Spleen (tissue), 11 donors: ENCODE measurements at regions not wholly inside any gene's neighbourhood (a gene's known extent, or its start where the extent isn't known, plus 50 kb on each side); places are given as distances from the start of the nearest gene placed in this dataset.

Source experiments
- DNase-seq: peaks from one replicate; pipeline ENCODE4 v3.0.0-alpha.2; 2020
- H3K27ac ChIP-seq, 8 donors: fragments of 200-600 bp; sonication (generic) in 7 of 8; 1 replicate in 4 of 8; 2 replicates in 4 of 8; pipeline versions ENCODE4 v1.5.0 to v1.8.0; 2016 to 2021; ENCODE audit warnings: inconsistent platforms in 4 of 8, mild to moderate bottlenecking in 4 of 8, moderate library complexity in 1 of 8
- H3K27me3 ChIP-seq, 7 donors: fragments of 200-600 bp; sonication (generic) in 6 of 7; replicated peaks in 1 of 7; 1 replicate in 4 of 7; 2 replicates in 3 of 7; pipeline versions ENCODE4 v1.5.0 to v1.8.0; 2016 to 2021; ENCODE audit warnings: inconsistent platforms in 3 of 7, mild to moderate bottlenecking in 1 of 7
- H3K36me3 ChIP-seq, 6 donors: fragments of 200-600 bp; sonication (generic) in 5 of 6; 1 replicate in 4 of 6; 2 replicates in 2 of 6; pipeline versions ENCODE4 v1.5.0 to v1.8.0; 2016 to 2021; ENCODE audit warnings: inconsistent platforms in 2 of 6
- H3K4me1 ChIP-seq, 6 donors: fragments of 200-600 bp; sonication (generic) in 5 of 6; 1 replicate in 3 of 6; 2 replicates in 3 of 6; pipeline versions ENCODE4 v1.5.0 to v1.8.0; 2016 to 2021; ENCODE audit warnings: inconsistent platforms in 3 of 6
- H3K4me3 ChIP-seq, 8 donors: fragments of 200-600 bp; sonication (generic) in 7 of 8; 1 replicate in 4 of 8; 2 replicates in 4 of 8; pipeline versions ENCODE4 v1.5.0 to v1.8.0; 2016 to 2021; ENCODE audit warnings: inconsistent platforms in 4 of 8, mild to moderate bottlenecking in 4 of 8, moderate library complexity in 2 of 8
- H3K9me3 ChIP-seq, 8 donors: fragments of 200-600 bp; sonication (generic) in 7 of 8; 1 replicate in 4 of 8; 2 replicates in 4 of 8; pipeline versions ENCODE4 v1.5.0 to v1.8.0; 2016 to 2021; ENCODE audit warnings: inconsistent platforms in 4 of 8
- POLR2A ChIP-seq, 3 donors: fragments of 450-650 bp; IDR thresholded peaks; one replicate each; pipeline ENCODE4 v1.5.1; 2017; ENCODE audit warnings: antibody characterized with exemption in 3 of 3, mild to moderate bottlenecking in 1 of 3
- POLR2AphosphoS5 ChIP-seq, 3 donors: sonication (generic); formaldehyde crosslinking; IDR thresholded peaks; one replicate each; pipeline ENCODE4 v1.5.1; 2017; ENCODE audit warnings: antibody characterized with exemption in 3 of 3
- WGBS, 5 donors: extraction: QIAGEN DNeasy Blood & Tissue Kit in 3 of 5; methylation state at CpG; one replicate each; pipeline versions ENCODE4 v1.1.5 to v1.1.7; 2013 to 2018; 5-methylcytosine and 5-hydroxymethylcytosine counted together
- intact Hi-C: fragments of 100-400 bp; cut with DNase I; formaldehyde crosslinking; loops from one replicate; pipeline ENCODE4 v1.15.0; 2023; ENCODE audit warnings: low total_unique reads
- TF ChIP-seq, protein P1 (sequence below), 11 experiments: fragments of 200-600 bp in 7 of 11; fragments of 450-650 bp in 4 of 11; sonication (generic) in 4 of 11; IDR thresholded peaks in 8 of 11; conservative IDR thresholded peaks in 3 of 11; 1 replicate in 7 of 11; 2 replicates in 4 of 11; pipeline versions ENCODE4 v1.4.0 to v1.8.0; 2016 to 2021; ENCODE audit warnings: antibody characterized with exemption in 11 of 11, inconsistent platforms in 4 of 11, mild to moderate bottlenecking in 1 of 11
- donor health status: healthy with polysubstance abuse.
- donor health status: DM: no; HTN: no; CAD: no; lungs with moderate emphysema.
- donor health status: DM: no; HTN: no; CAD: no.
- donor health status: Bipolar disorder and iron deficiency.
- donor health status: healthy.
- donor health status: DM: no; HTN: no; CAD: no.
- donor health status: DM: yes; HTN: yes; CAD: no.

DNA sequence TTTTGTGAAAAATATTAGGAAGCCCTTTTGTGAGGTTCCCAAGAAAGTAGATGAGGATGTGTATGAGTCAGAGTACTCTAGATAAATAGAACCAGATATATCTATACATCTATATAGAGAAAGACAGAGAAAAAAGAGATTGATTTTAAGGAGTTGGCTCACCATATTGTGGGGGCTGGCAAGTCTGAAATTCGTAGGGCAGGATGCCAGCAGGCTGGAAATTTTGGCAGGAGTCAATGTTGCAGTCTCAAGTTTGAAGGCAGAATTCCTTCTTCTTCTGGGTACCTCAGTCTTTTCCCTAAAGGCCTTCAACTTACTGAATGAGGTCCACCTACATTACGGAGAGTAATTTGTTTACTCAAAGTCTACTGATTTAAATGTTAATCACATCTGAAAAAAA is 65.3 kb upstream of the SAMD3 start:
- Histone ChIP-seq H3K27me3 (no peaks in the 10 kb centered on the region), H3K27ac (no peak overlapping the region), H3K9me3 (no peaks in the 10 kb centered on the region), H3K36me3 (no peaks in the 10 kb centered on the region), H3K4me3 (no peak overlapping the region), H3K4me1 (no peaks in the 10 kb centered on the region)
- DNase-seq = no peak
- TF ChIP-seq POLR2AphosphoS5 (IDR thresholded peaks at IDR 0.05) (no peak), POLR2A (IDR thresholded peaks at IDR 0.05) (no peak)
- TF ChIP-seq, protein P1, sequence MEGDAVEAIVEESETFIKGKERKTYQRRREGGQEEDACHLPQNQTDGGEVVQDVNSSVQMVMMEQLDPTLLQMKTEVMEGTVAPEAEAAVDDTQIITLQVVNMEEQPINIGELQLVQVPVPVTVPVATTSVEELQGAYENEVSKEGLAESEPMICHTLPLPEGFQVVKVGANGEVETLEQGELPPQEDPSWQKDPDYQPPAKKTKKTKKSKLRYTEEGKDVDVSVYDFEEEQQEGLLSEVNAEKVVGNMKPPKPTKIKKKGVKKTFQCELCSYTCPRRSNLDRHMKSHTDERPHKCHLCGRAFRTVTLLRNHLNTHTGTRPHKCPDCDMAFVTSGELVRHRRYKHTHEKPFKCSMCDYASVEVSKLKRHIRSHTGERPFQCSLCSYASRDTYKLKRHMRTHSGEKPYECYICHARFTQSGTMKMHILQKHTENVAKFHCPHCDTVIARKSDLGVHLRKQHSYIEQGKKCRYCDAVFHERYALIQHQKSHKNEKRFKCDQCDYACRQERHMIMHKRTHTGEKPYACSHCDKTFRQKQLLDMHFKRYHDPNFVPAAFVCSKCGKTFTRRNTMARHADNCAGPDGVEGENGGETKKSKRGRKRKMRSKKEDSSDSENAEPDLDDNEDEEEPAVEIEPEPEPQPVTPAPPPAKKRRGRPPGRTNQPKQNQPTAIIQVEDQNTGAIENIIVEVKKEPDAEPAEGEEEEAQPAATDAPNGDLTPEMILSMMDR (IDR thresholded peaks at IDR 0.05 in 8 of 11, conservative IDR thresholded peaks at IDR 0.05 in 3 of 11) = no peak
- WGBS, 5 donors = 17 to 74% (median 45%) methylated on average over 2 of the region's 2 CpGs
- intact Hi-C loops = no loop called here

DNA sequence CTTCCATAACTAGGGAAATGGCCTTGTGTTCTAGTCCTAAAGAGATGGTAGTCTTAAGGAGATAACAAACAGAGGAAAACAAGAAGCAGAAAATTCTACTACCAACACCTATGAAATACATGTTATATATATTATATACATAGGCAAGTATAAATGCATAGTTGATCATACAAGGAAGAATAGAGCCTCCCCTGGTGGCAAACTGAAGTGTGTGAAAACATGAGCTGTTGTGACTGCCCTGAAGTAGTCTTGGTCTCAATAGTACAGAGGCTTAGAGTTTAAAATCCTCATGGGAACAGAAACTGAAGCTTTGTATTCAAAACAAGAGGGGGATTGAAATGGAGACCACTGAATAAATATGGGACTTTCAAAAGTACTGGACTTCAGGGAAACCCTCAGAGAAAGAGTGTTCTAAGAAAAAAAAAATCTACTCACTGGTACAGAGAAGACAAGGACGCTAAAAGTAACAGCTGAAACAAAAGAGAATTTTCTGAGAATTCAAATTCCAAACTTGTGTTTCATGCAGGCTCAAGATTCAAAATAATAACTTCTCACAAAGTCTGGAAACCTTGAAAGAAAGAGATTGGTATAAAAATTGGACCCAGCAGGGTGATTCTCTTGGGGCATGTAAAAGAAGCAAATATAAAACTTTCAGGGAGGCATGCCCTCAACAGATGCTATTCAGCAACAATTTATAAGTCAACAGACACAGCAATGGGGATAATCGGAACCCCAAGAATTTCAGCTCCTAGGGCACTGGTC is 59.7 kb upstream of the SAMD3 start:
- intact Hi-C loops = no loop called here
- H3K4me3 ChIP-seq = no peak overlapping the region
- H3K27me3 ChIP-seq = no peaks in the 10 kb centered on the region
- no peaks in the 10 kb centered on the region for H3K4me1 ChIP-seq
- TF ChIP-seq POLR2A (IDR thresholded peaks at IDR 0.05) (no peak), POLR2AphosphoS5 (IDR thresholded peaks at IDR 0.05) (no peak)
- TF ChIP-seq, protein P1 (IDR thresholded peaks at IDR 0.05 in 8 of 11, conservative IDR thresholded peaks at IDR 0.05 in 3 of 11) = peak in 5 of 11 experiments; percentile 10 to 34 (median 17)
- no peak overlapping the region for H3K27ac ChIP-seq
- 79 to 91% (median 88%) methylated on average over 2 of the region's 2 CpGs for WGBS, 5 donors
- H3K36me3 ChIP-seq = no peaks in the 10 kb centered on the region
- no peak for DNase-seq
- peaks cover 0 to 3% (median 1%) of the 10 kb centered on the region in 8 donors for H3K9me3 ChIP-seq

DNA sequence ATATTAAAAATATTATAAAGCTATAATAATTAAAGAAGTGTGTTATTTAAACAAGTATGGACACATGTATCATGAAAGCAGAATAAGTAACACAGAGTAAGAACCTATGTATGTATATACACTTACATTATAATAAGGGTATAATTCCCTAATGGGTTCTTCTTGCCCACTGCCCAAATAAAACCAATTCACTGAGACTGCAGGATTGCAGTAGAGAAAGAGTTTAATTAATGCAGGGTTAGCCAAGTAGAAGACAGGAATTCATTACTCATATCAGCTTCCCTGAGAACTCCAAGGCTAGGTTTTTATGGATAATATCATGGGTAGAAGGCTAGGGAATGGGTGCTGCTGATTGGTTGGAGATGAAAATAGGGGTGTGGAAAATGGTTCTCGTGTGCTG is 53.8 kb upstream of the SAMD3 start:
- H3K4me3 ChIP-seq = no peak overlapping the region
- intact Hi-C loops = no loop called here
- WGBS, 5 donors = 76 to 92% (median 81%) methylated on average over 1 of the region's 1 CpG
- TF ChIP-seq, protein P1 (IDR thresholded peaks at IDR 0.05 in 8 of 11, conservative IDR thresholded peaks at IDR 0.05 in 3 of 11) = no peak
- TF ChIP-seq POLR2A (IDR thresholded peaks at IDR 0.05) = no peak
- TF ChIP-seq POLR2AphosphoS5 (IDR thresholded peaks at IDR 0.05) = no peak
- H3K27ac ChIP-seq = no peak overlapping the region
- H3K36me3 ChIP-seq = no peaks in the 10 kb centered on the region
- no peaks in the 10 kb centered on the region for H3K4me1 ChIP-seq
- H3K9me3 ChIP-seq = peaks cover 8 to 58% (median 53%) of the 10 kb centered on the region in 8 donors
- H3K27me3 ChIP-seq = no peaks in the 10 kb centered on the region
- no peak for DNase-seq

DNA sequence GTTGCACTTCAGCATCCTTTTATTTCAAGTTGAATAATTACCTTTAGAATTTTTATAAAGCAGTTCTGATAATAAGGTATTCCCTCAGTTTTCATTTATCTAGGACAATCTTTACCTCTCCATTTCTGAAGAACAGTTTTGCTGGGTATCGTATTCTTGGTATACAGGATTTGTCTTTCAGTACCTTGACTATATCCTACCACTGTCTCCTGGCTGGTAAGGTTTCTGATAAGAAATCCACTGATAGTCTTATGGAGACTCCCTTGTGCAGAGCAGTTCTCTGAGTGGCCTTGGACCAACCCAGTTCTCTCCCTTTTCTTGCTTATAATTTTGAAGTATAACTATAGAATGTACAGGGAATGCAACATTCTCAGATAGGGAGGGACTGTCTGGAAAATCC is 51.3 kb upstream of the SAMD3 start:
- Histone ChIP-seq H3K9me3 (peaks cover 8 to 64% (median 53%) of the 10 kb centered on the region in 8 donors), H3K4me1 (no peaks in the 10 kb centered on the region), H3K27me3 (no peaks in the 10 kb centered on the region), H3K27ac (no peak overlapping the region), H3K36me3 (no peaks in the 10 kb centered on the region), H3K4me3 (no peak overlapping the region)
- intact Hi-C loops = no loop called here
- 88 to 100% (median 91%) methylated on average over 1 of the region's 1 CpG for WGBS, 5 donors
- TF ChIP-seq, protein P1 (IDR thresholded peaks at IDR 0.05 in 8 of 11, conservative IDR thresholded peaks at IDR 0.05 in 3 of 11) = no peak
- no peak for TF ChIP-seq POLR2AphosphoS5 (IDR thresholded peaks at IDR 0.05)
- no peak for TF ChIP-seq POLR2A (IDR thresholded peaks at IDR 0.05)
- no peak for DNase-seq
